ENCODE measurements at regions not wholly inside any gene's neighbourhood (a gene's known extent, or its start where the extent isn't known, plus 50 kb on each side); places are given as distances from the start of the nearest gene placed in this dataset.

DNA sequence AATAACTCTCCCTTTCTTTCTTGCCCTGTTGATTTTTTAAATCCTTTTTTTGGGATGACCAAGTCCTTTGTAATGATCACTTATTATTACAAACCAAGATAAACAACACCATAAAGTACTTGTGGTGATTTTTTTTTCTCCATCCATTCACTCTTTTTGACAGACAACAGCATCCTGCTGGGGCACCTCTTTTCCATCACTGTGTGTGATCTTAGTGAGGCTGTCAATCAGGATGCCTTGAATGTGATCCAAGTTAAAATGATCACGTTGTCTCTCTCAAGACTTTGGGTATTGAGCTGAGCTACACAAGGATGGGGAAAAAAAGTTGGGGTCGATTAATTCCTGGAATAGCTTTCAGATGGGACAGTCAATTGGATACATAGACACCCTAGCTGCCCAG lies 73.6 kb upstream of the PPP2R2B start:
- in situ Hi-C loops (cut with MboI; ENCODE audit: low pct_unique_long_range_greater_than_20kb, low sequenced_read_pairs, unreplicated experiment), result loop anchor here (25.0 kb wide), 1 partner anchor 290 kb away; no protein-coding TSS in a partner anchor
- no peak for DNase-seq (ENCODE audit: low spot score)
- TF ChIP-seq, protein P1, sequence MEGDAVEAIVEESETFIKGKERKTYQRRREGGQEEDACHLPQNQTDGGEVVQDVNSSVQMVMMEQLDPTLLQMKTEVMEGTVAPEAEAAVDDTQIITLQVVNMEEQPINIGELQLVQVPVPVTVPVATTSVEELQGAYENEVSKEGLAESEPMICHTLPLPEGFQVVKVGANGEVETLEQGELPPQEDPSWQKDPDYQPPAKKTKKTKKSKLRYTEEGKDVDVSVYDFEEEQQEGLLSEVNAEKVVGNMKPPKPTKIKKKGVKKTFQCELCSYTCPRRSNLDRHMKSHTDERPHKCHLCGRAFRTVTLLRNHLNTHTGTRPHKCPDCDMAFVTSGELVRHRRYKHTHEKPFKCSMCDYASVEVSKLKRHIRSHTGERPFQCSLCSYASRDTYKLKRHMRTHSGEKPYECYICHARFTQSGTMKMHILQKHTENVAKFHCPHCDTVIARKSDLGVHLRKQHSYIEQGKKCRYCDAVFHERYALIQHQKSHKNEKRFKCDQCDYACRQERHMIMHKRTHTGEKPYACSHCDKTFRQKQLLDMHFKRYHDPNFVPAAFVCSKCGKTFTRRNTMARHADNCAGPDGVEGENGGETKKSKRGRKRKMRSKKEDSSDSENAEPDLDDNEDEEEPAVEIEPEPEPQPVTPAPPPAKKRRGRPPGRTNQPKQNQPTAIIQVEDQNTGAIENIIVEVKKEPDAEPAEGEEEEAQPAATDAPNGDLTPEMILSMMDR (IDR thresholded peaks at IDR 0.05; ENCODE audit: extremely low read depth, insufficient read depth, missing control alignments), result no peak

DNA sequence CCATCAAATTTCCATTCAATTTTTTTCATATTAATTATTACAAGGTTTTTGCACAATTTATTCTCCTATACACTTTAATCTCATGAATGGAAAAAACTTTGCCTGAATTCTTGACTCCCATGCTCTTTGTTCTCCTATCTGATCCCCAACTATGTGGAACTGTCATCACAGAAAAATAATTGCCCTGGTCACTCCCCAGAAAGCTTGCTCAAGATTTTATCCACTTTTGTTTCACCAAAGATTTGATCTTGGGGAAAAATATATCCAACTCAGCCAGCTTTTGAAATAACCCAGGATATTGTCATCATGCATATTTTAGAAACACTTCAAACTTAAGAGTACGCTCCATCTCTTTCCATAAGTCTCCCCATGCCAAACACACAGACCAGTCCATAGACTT lies 77.7 kb upstream of the PPP2R2B start:
- TF ChIP-seq, protein P1 (IDR thresholded peaks at IDR 0.05; ENCODE audit: extremely low read depth, insufficient read depth, missing control alignments), result no peak
- no peak for DNase-seq (ENCODE audit: low spot score)
- in situ Hi-C loops (cut with MboI; ENCODE audit: low pct_unique_long_range_greater_than_20kb, low sequenced_read_pairs, unreplicated experiment), result loop anchor here (25.0 kb wide), 1 partner anchor 294 kb away; no protein-coding TSS in a partner anchor

DNA sequence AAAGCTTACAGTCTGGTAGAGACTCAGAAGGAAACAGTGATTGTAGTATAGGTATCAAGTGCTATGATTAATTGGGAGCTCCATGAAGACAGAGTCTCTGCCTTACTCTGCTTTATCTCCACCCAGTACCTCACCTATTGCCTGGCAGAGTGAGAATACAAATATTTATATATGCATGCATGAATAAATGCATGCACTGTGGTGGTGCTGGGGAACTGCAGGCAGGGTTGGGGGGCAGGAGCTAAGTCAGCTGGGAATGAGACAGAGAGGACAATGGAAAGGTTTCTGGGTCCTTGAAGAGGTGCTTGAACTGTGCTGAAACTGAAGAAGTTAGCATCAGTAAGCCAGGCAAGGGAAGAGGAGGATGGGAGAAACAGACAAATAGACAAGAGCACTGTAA lies 80.8 kb upstream of the PPP2R2B start:
- no peak for DNase-seq (ENCODE audit: low spot score)
- TF ChIP-seq, protein P1 (IDR thresholded peaks at IDR 0.05; ENCODE audit: extremely low read depth, insufficient read depth, missing control alignments), result no peak
- in situ Hi-C loops (cut with MboI; ENCODE audit: low pct_unique_long_range_greater_than_20kb, low sequenced_read_pairs, unreplicated experiment), result loop anchor here (25.0 kb wide), 1 partner anchor 297 kb away; no protein-coding TSS in a partner anchor

DNA sequence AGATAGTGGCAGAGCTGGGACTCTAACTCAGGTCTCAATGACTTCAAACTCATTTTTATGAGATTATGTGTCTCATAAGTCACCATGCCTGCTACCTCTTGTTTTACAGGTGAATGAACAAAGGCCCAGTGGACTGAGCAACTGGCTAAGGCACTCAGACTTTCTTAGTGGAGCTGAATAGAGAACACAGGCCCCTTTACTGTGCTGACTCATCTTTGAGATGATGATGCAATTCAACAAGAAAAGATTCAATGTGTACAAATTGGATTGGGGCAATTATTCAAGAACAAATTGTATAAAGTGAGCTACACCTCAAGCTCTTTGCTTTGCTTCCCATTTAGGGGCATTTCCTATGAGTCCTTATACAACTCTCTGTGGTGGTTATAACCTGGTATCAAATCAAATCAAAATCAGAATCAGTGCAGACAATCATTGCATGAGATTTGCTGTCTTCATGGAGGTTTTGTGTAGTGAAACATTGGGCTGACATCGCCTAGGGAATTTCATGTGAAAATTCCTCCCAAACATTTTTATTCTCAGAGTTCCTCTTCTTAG lies 84.3 kb upstream of the PPP2R2B start:
- TF ChIP-seq, protein P1 (IDR thresholded peaks at IDR 0.05; ENCODE audit: extremely low read depth, insufficient read depth, missing control alignments), result no peak
- DNase-seq (ENCODE audit: low spot score), result no peak
- in situ Hi-C loops (cut with MboI; ENCODE audit: low pct_unique_long_range_greater_than_20kb, low sequenced_read_pairs, unreplicated experiment), result loop anchor here (10.0 to 25.0 kb wide), 2 partner anchors 301 to 418 kb away; no protein-coding TSS in a partner anchor

DNA sequence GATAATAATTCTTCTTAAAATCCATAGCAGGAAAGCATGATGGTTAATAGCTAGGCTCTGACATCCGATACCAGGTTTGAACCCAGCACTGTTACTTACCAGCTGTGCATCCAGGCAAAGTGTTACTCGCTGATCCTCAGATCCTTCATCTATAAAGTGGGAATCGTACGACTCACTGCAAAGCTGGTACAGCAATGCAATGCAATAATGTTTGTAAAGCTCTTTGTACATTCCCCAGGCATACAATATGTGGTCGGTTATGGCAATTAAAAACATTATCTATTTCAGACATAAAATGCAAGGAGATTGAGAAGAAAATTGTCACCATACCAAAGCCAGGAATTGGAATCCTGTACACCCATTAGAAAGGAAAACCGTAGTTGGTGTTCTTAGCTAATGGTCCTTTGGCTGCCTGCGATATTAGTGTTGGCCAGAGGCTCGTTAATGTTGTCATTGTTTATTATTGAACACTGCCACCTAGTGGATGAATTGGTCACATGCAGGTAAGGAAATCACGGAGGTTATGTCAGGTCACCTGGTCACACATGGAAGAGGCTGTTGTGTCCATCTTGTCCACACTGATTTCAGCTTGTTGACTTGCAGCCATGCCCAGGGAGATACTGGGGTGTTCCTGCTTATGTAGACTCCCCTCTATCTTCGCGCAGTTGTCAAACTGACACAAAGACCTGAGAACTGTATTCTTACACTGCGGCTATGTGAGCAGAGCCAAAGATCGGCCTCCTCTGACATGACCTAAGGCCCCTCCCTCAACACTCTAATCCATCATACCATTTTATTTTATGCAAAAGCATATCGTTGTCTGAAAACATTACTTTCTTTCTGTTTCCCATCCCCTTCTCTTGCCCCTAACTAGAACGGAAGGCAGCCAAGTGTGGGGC lies 87.5 kb upstream of the PPP2R2B start:
- peak; percentile 35 for DNase-seq (ENCODE audit: low spot score)
- TF ChIP-seq, protein P1 (IDR thresholded peaks at IDR 0.05; ENCODE audit: extremely low read depth, insufficient read depth, missing control alignments), result peak; percentile 75
- in situ Hi-C loops (cut with MboI; ENCODE audit: low pct_unique_long_range_greater_than_20kb, low sequenced_read_pairs, unreplicated experiment), result loop anchor here (10.0 to 25.0 kb wide), 2 partner anchors 304 to 421 kb away; no protein-coding TSS in a partner anchor

DNA sequence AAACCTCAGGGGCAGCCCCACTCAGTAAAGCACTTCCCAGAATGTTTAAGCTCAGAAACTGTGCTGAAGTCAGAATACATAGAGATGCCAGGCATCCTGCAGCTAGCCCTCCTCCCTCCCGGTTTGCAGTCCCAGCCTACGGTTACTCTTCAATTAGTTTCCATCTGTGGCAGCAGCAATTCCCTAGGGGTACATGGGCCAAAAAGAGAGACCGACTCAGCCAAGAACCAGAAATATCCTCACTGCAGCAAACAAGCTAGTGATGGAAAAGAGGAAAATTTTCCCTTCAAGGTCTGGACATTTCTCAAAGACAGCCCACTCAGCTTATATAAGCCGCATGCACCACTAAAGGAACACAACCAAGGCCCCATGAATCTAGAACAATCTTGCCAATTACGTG lies 89.1 kb upstream of the PPP2R2B start:
- TF ChIP-seq, protein P1 (IDR thresholded peaks at IDR 0.05; ENCODE audit: extremely low read depth, insufficient read depth, missing control alignments), result no peak
- in situ Hi-C loops (cut with MboI; ENCODE audit: low pct_unique_long_range_greater_than_20kb, low sequenced_read_pairs, unreplicated experiment), result loop anchor here (10.0 to 25.0 kb wide), 2 partner anchors 305 to 423 kb away; no protein-coding TSS in a partner anchor
- no peak for DNase-seq (ENCODE audit: low spot score)
